ENCODE measurements at regions not wholly inside any gene's neighbourhood (a gene's known extent, or its start where the extent isn't known, plus 50 kb on each side); places are given as distances from the start of the nearest gene placed in this dataset.

- Histone ChIP-seq H3K27ac (no peak overlapping the region), H3K4me1 (no peaks in the 10 kb centered on the region), H3K36me3 (peaks cover 5% of the 10 kb centered on the region), H3K27me3 (no peaks in the 10 kb centered on the region), H3K4me3 (no peak overlapping the region), H3K9me3 (peaks cover 6 to 9% of the 10 kb centered on the region in 2 donors)
- DNase-seq (ENCODE audit: low spot score in 2 of 2), result no peak
- TF ChIP-seq POLR2AphosphoS5 (IDR thresholded peaks at IDR 0.05), result no peak
- no peak for TF ChIP-seq CTCF (IDR thresholded peaks at IDR 0.05)
- no peak for TF ChIP-seq POLR2A (IDR thresholded peaks at IDR 0.05)
- intact Hi-C loops (cut with DNase I; ENCODE audit: low total_unique reads), result no loop called here
These were observed 1389.1 kb upstream of the TMEFF2 start for GRCh38 chr2:193583638-193584400.

- Histone ChIP-seq H3K27ac (no peak overlapping the region), H3K27me3 (no peaks in the 10 kb centered on the region), H3K36me3 (peaks cover 5% of the 10 kb centered on the region), H3K4me1 (no peaks in the 10 kb centered on the region), H3K4me3 (no peak overlapping the region), H3K9me3 (peaks cover 6 to 9% of the 10 kb centered on the region in 2 donors)
- TF ChIP-seq POLR2A (IDR thresholded peaks at IDR 0.05) (no peak), CTCF (IDR thresholded peaks at IDR 0.05) (no peak), POLR2AphosphoS5 (IDR thresholded peaks at IDR 0.05) (no peak)
- DNase-seq (ENCODE audit: low spot score in 2 of 2), result no peak
- intact Hi-C loops (cut with DNase I; ENCODE audit: low total_unique reads), result no loop called here
These were observed 1387.1 kb upstream of the TMEFF2 start for GRCh38 chr2:193581807-193582206.

- no peak for DNase-seq (ENCODE audit: low spot score in 2 of 2)
- intact Hi-C loops (cut with DNase I; ENCODE audit: low total_unique reads), result no loop called here
These were observed 1385.6 kb upstream of the TMEFF2 start for GRCh38 chr2:193580176-193580950.

GRCh38 chr2:193566886-193567285 is 1372.2 kb upstream of the TMEFF2 start:
- Histone ChIP-seq H3K27me3 (no peaks in the 10 kb centered on the region), H3K36me3 (no peaks in the 10 kb centered on the region), H3K4me3 (no peak overlapping the region), H3K9me3 (no peaks in the 10 kb centered on the region), H3K27ac (no peak overlapping the region), H3K4me1 (no peaks in the 10 kb centered on the region)
- intact Hi-C loops (cut with DNase I; ENCODE audit: low total_unique reads), result no loop called here
- no peak for DNase-seq (ENCODE audit: low spot score in 2 of 2)
- TF ChIP-seq CTCF (IDR thresholded peaks at IDR 0.05), result no peak
- TF ChIP-seq POLR2A (IDR thresholded peaks at IDR 0.05), result no peak
- TF ChIP-seq POLR2AphosphoS5 (IDR thresholded peaks at IDR 0.05), result no peak

More at GRCh38 chr2:193580176-193580950, 1385.6 kb upstream of the TMEFF2 start:
- Histone ChIP-seq H3K9me3 (peaks cover 0 to 5% of the 10 kb centered on the region in 2 donors), H3K27ac (no peak overlapping the region), H3K4me1 (no peaks in the 10 kb centered on the region), H3K36me3 (peaks cover 4% of the 10 kb centered on the region), H3K4me3 (no peak overlapping the region), H3K27me3 (no peaks in the 10 kb centered on the region)
- TF ChIP-seq POLR2A (IDR thresholded peaks at IDR 0.05) (no peak), POLR2AphosphoS5 (IDR thresholded peaks at IDR 0.05) (no peak), CTCF (IDR thresholded peaks at IDR 0.05) (no peak)

- Histone ChIP-seq H3K9me3 (no peaks in the 10 kb centered on the region), H3K27ac (no peak overlapping the region), H3K36me3 (no peaks in the 10 kb centered on the region), H3K4me3 (no peak overlapping the region), H3K4me1 (no peaks in the 10 kb centered on the region), H3K27me3 (no peaks in the 10 kb centered on the region)
- TF ChIP-seq CTCF (IDR thresholded peaks at IDR 0.05) (no peak), POLR2A (IDR thresholded peaks at IDR 0.05) (no peak), POLR2AphosphoS5 (IDR thresholded peaks at IDR 0.05) (no peak)
- intact Hi-C loops (cut with DNase I; ENCODE audit: low total_unique reads), result no loop called here
- no peak for DNase-seq (ENCODE audit: low spot score in 2 of 2)
These were observed 1371.5 kb upstream of the TMEFF2 start for GRCh38 chr2:193566276-193566675.

Data from breast epithelium (tissue), 4 donors.